NCI-H2029 (cell line): ENCODE measurements at regions not wholly inside any gene's neighbourhood (a gene's known extent, or its start where the extent isn't known, plus 50 kb on each side); places are given as distances from the start of the nearest gene placed in this dataset.
"Not testable (repeated sequence)": the region's sequence is repeated elsewhere in the genome, so short reads cannot be mapped to it uniquely, and the experiment has no call there.

Experiments
- DNase-seq: peaks from one replicate; lab custom pipeline; 2025; lab: John Stamatoyannopoulos, UW

DNA sequence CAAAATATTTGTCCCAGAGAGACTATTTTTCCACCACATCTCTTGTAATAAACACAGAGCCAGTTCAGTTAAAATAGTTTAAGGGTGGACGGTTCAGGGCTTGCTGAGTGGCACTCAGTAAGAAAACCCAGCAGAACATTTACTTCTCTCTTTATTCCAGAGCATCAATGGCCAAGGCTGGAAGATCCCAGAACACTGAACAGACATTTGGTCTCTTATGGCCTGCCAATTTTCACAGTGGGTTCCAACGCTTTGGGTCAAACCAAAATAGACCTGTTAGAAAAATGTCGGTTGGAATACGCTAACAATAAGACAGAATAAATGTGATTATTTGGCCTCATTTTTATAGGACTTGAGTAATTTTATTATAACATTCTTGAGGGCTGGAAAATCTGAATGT lies 580.3 kb upstream of the TMEFF2 start:
- no peak for DNase-seq

- no peak for DNase-seq
These were observed 578.3 kb upstream of the TMEFF2 start for GRCh38 chr2:192773044-192773443.

GRCh38 chr2:192749611-192750200 lies 555.0 kb upstream of the TMEFF2 start:
- no peak for DNase-seq

GRCh38 chr2:192741889-192742288 lies 547.2 kb upstream of the TMEFF2 start:
- DNase-seq: no peak

DNA sequence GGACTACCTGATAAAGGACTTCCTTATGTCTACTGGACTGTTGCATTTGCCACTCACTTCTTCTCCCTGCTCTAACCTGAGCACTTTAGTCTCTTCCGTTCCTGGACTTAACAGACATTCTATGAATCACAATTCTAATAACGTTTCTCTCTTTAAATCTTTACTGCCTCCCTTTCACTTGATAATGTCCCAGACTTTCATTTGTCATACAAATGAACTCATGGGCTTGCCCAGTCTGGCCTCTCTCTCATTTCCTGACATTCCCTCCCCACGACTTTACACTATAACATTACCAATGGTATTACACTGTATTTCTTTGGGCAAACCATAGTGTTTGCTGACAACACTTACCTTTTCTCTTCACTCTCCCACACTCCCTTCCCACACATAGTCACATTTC lies 540.7 kb upstream of the TMEFF2 start:
- DNase-seq: no peak

GRCh38 chr2:192729369-192729768 lies 534.6 kb upstream of the TMEFF2 start:
- no peak for DNase-seq

- DNase-seq: no peak
These were observed 531.3 kb upstream of the TMEFF2 start for GRCh38 chr2:192725991-192726390.

GRCh38 chr2:192719629-192720028 lies 524.9 kb upstream of the TMEFF2 start:
- no peak for DNase-seq

- DNase-seq: no peak
These were observed 523.6 kb upstream of the TMEFF2 start for GRCh38 chr2:192718340-192718739.

GRCh38 chr2:192700934-192701333 lies 506.2 kb upstream of the TMEFF2 start:
- DNase-seq: no peak

- DNase-seq: no peak
These were observed 503.1 kb upstream of the TMEFF2 start for GRCh38 chr2:192697880-192698279.

DNA sequence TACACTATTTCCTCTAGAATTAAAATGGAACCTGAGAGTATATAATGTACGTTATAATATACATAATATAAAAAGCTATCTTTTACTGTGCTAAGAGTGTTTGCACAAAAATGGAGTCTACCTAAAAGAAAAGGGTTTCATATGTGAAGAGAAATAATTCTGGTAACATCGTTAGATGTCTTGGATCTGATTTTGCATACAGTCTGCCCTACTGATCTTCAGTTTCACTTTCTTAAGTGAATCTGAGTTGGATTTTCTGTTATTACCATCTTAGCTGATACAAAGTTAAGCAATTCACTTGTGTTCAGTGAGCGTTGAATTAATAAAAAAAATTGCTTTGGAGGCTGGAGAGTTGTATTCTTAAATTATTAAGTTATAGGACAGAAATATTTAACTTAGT lies 502.1 kb upstream of the TMEFF2 start:
- no peak for DNase-seq

DNA sequence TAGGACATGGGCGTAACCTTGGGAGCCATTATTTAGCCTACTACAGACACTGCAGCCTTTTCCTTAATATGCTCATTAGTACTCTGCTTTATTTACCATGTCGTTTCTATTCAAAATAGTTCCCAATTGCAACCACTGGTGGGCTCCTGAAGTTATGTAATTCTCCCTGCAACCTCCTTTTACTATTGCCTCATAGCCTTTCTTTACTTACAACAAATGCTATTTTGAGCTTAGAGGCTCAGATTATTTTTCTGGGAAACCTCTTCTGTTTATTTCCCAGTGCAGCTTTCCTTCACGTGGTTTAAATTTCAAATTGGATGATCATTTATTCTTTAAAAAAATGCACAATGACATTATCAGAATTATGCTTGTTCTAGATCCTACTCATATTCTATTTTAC lies 492.3 kb upstream of the TMEFF2 start:
- no peak for DNase-seq

- not testable (repeated sequence) for DNase-seq
These were observed 487.8 kb upstream of the TMEFF2 start for GRCh38 chr2:192682511-192682910.

GRCh38 chr2:192675681-192676080 lies 480.9 kb upstream of the TMEFF2 start:
- no peak for DNase-seq

DNA sequence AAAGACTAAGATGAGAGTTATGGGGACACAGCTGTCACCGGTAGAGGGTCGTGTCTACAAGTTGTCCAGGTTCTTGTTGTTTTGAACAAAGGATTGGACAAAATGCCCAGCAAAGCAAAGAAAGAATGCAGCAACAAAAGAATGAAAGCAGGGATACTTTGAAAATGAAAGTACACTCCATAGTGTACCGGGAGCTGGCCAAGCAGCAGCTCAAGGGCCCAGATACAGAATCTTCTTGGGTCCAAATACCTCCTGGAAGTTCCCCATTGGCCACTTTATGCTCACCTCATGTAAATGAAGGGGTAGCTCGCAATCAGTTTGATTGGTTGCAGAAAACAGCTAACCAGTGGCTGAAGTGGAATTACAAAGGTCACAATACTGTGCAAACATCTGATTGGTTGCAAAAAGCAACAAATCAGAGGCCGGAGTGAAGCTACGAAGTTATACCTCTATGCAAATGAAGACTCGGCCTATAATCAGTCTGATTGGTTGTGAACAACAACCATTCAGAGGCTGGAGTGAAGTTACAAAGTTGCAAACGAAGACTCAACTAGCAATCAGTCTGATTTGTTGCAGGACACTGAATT lies 474.9 kb upstream of the TMEFF2 start:
- no peak for DNase-seq

GRCh38 chr2:192660555-192660954 lies 465.8 kb upstream of the TMEFF2 start:
- DNase-seq: not testable (repeated sequence)

DNA sequence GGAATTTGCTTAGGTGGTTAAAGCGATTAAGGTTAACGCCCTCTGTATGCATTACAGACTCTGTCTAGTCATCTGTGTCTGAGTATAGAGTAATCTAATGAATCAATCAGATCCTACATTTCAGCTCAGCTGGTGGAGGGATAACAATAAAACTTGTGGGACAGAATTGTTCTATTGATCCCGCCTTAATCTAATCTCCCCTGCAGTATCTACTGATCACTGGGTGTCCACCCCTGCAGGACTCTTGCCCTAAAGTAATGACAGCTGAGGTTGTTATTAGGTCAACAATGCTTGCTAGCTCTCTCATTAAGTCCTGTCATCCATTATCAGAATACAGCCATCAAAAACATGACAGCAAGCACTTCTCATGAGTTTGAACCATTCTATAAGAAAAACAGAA lies 462.6 kb upstream of the TMEFF2 start:
- no peak for DNase-seq

DNA sequence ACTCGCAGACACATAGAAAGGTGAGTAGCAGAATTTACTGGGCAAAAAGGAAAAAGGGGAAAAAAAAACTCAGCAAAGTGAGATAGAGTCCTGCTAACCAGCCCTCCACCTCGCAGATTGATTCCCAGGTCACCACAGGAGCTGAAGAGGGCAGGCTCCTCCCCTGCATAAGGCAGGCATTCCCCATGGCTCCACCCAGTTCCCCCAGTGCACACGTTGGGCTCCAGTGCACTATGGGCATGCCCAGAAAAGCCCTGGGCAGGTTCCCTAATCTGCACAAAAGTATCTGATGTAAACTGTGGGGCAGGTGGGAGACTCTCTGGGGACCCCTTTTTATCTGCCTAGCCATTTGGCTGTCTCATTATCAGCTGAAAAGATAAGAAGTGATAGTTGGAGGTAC lies 461.2 kb upstream of the TMEFF2 start:
- DNase-seq: no peak

DNA sequence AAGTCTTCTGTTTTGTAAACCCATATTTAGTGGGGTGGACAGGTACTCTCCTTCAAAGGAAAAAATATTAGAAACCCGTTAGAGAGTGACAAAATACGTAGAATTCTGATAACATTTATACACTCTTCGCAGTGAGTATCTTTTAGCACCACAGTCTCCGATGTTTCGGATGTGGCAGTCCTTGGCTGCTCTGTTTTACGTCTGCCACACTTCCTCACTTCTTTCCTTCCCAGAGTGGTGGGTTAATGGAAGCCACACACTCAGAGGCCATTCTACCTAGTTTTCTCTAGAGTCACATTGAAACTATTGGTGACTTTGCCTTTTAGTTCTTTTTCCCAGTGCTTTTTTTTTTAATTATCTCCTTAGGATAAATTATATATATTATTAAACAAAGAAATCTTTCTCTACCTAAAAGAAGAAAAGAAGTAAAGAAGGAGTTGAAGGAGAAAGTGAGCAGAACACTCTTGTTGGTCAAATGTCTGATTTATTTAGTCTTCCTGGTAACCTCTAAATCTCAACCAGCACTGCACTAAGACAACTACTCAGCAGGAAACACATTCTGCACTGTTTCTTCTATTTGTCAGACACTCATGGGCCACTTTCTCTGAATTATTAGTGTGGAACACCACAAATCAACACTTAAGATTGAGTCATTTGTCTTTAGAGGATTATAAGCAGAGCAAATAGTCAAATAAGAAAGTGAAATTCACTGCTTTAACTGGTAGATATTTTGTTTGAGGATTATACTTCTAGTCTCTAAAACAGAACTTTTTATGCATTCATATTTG lies 451.3 kb upstream of the TMEFF2 start:
- DNase-seq: no peak

DNA sequence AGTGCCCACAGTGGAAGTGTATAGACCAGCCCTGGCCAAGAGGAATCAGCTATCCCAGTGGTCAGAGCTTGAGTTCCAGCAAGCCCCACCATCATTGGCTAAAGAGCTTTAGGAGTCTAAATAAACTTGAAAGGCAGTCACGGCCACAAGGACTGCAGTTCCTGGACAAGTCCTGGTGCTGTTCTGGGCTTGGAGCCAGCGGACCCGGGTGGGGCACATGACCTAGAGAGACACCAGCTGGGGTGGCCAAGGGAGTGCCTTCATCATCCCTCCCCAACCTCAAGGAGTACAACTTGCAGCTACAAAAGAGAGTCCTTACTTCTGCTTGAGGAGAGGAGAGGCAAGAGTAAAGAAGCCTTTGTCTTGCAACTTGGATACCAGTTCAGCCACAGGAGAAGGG lies 439.8 kb upstream of the TMEFF2 start:
- DNase-seq: no peak

- no peak for DNase-seq
These were observed 433.3 kb upstream of the TMEFF2 start for GRCh38 chr2:192628017-192628416.

DNA sequence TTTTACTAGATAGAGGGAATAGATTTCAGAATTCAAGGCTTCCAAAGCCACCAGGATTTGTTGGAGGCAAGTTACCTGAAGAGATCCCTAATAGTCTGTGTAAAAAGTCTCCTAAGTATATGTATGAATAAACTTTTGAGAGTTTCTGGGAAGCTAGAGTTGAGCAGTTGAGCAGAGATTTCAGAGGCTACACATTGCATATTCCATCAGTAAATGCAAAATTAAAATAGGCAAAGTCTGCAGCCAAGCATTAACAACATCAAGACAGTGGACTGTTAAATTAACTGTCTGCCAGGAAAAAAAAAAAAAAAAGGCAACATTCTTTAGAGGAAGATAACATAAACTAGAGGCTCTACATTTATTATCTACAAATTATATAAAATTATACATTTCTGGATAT lies 420.4 kb upstream of the TMEFF2 start:
- DNase-seq: no peak

- no peak for DNase-seq
These were observed 409.6 kb upstream of the TMEFF2 start for GRCh38 chr2:192604295-192604694.
